Effector memory CD8-positive, alpha-beta T cell (primary cell): ENCODE measurements at regions not wholly inside any gene's neighbourhood (a gene's known extent, or its start where the extent isn't known, plus 50 kb on each side); places are given as distances from the start of the nearest gene placed in this dataset.

Experiments
- ATAC-seq: fragments of 150-1000 bp; cut with Tn5 transposase; replicated peaks from 2 replicates; pipeline ENCODE4 v1.10.0; 2021; ENCODE audit warnings: mild to moderate bottlenecking, moderate library complexity
- DNase-seq, 3 experiments: peaks; one replicate each; pipeline ENCODE4 v3.0.0; 2021
- H3K27ac Mint-ChIP-seq, 2 donors: one replicate each; pipeline ENCODE4 v1.8.0; 2022; ENCODE audit warnings: mild to moderate bottlenecking in 2 of 2, mixed read lengths in 2 of 2, moderate library complexity in 2 of 2
- H3K27me3 Mint-ChIP-seq, 2 donors: one replicate each; pipeline ENCODE4 v1.8.0; 2022; ENCODE audit warnings: mixed read lengths in 2 of 2
- H3K36me3 Mint-ChIP-seq: one replicate; pipeline ENCODE4 v1.8.0; 2022; ENCODE audit warnings: mild to moderate bottlenecking, moderate library complexity, mixed read lengths; ENCODE audit not compliant: insufficient read depth
- H3K4me1 Mint-ChIP-seq, 2 donors: one replicate each; pipeline ENCODE4 v1.8.0; 2022; ENCODE audit warnings: low read depth in 2 of 2, mixed read lengths in 2 of 2
- H3K4me3 Mint-ChIP-seq, 2 donors: one replicate each; pipeline ENCODE4 v1.8.0; 2022; ENCODE audit warnings: mild to moderate bottlenecking in 2 of 2, mixed read lengths in 2 of 2, moderate library complexity in 2 of 2
- H3K9me3 Mint-ChIP-seq, 2 donors: one replicate each; pipeline ENCODE4 v1.8.0; 2022; ENCODE audit warnings: mixed read lengths in 2 of 2

DNA sequence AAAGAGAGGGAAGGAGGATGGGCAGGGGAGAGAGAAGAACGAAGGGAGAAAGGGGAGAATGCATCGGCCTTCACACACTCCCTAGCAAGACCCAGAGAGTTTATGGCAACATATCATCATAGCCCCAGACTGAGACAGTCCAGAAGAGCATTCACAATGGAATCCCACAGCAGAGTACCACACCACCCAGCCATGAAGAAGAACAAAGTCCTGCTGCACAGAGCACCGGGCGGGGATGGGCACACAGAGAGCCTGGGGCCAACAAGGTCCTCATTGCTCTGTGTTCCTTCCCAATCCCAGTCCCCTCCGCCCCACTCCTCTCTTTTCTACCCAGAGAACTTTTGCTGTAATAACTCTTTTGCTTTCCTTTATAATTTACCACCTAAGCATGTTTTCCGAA lies 118.1 kb upstream of the TMPRSS2 start:
- no peak for ATAC-seq

DNA sequence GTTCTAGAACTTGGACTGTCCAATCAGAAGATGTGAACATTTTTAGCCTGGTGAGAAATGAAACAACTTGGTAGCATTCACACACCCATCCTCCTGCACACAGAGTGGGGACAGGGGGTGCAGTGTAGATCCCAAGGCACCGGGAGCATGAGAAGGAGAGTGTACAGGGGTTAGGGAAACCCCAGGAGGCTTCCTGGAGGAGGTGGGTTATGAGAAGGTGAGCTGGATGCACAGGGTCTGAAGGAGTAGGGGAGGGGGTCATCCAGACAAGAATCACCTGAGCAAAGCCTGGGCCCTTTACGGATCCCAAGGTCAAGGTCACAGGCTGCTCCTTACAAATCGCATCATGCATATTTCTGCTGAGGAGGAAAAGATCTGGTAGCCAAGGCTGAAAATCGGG lies 117.5 kb upstream of the TMPRSS2 start:
- Mint-ChIP-seq H3K36me3 (peaks cover 4% of the 10 kb centered on the region), H3K4me3 (no peak overlapping the region), H3K4me1 (peaks cover 0 to 5% of the 10 kb centered on the region in 2 donors), H3K27me3 (peaks cover 58 to 83% of the 10 kb centered on the region in 2 donors), H3K27ac (no peak overlapping the region), H3K9me3 (no peaks in the 10 kb centered on the region)
- no peak for ATAC-seq
- no peak for DNase-seq

More for the DNA sequence above, 118.1 kb upstream of the TMPRSS2 start:
- Mint-ChIP-seq H3K36me3 (peaks cover 4% of the 10 kb centered on the region), H3K27me3 (peaks cover 54 to 77% of the 10 kb centered on the region in 2 donors), H3K9me3 (no peaks in the 10 kb centered on the region), H3K4me3 (no peak overlapping the region), H3K4me1 (peaks cover 0 to 5% of the 10 kb centered on the region in 2 donors), H3K27ac (no peak overlapping the region)
- no peak for DNase-seq

DNA sequence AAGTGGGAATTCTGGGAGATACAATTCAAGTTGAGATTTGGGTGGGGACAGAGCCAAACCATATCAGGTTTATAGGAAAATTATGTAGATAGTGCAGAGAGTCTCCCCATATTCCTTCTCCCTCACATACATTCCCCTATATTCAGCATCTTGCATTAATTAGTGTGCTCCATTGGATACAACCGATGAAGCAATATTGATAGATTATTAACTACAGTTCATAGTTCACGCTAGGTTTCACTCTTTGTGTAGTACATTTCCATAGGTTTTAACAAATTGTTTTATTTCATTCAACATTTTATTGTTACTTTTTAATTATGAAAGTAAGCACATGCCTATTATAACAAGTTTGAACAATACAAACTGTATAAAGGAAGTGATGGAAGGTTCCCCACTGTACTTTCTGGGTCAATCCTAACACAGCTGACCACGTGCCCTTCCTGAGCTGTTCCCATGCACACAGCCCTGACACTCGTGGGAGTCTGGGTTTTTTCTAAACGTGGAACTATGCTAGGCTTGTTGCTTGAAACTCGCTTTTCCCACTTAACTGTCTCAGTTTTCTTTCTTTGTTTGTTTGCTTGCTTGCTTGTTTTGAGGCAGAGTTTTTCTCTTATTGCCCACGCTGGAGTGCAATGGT lies 116.8 kb upstream of the TMPRSS2 start:
- Mint-ChIP-seq H3K36me3 (peaks cover 4% of the 10 kb centered on the region), H3K4me3 (no peak overlapping the region), H3K4me1 (peaks cover 0 to 5% of the 10 kb centered on the region in 2 donors), H3K27ac (no peak overlapping the region), H3K27me3 (peaks cover 64 to 89% of the 10 kb centered on the region in 2 donors), H3K9me3 (no peaks in the 10 kb centered on the region)
- ATAC-seq (no peak), DNase-seq (no peak)

DNA sequence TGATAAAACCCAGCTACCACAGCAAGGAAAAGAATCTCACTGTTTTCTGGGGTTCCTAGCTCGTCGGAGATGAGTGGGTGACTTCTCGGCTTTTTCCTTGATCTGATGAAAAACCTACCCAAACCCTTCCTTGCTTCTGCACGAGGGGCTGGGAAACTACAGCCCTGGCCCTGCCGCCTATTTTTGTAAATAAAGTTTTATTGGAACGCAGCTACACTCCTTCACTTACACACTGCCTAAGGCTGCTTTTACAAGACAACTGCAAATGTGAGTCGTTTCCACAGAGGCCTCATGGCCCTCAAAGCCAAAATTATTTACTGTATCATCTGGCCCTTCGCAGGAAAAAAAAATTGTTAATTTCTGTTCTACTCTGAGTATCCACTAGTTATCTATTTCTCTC lies 116.0 kb upstream of the TMPRSS2 start:
- H3K36me3 Mint-ChIP-seq, result peaks cover 4% of the 10 kb centered on the region
- no peak overlapping the region for H3K4me3 Mint-ChIP-seq
- ATAC-seq (no peak), DNase-seq (no peak)
- no peak overlapping the region for H3K27ac Mint-ChIP-seq
- no peaks in the 10 kb centered on the region for H3K9me3 Mint-ChIP-seq
- peaks cover 72 to 98% of the 10 kb centered on the region in 2 donors for H3K27me3 Mint-ChIP-seq
- peaks cover 0 to 5% of the 10 kb centered on the region in 2 donors for H3K4me1 Mint-ChIP-seq

DNA sequence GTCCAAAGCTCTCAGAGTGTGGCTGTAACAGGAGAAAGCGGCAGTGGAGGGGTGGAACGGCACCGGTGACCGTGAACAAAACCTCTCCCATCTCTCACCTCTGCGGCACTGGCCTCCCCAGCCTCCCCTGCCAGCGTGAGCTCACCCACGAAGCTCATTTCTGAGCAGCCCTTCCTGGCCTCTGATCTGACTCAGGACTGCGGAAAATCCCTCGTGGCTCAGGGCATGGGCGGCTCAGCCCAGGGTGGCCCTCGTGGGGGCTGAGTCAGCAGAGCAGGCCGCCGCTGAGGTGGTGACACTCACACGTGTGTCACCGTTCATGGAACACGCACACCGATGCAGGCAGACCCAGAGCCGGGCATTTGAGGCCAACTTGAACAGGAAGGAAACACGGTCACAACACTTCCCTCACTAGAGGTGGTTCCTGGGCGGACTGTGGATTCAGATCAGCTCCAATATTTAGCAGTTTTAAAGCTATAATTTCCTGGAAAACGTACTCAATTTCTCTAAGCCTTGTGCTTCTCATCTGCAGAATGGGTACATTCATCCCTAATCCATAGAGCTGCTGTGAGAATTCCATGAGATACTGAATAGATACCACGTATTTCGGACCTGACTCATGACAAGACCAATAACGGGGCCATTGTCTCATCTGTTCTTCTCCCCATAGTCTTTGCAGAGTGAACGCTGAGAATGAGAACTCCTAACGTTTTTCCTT lies 115.0 kb upstream of the TMPRSS2 start:
- Mint-ChIP-seq H3K9me3 (no peaks in the 10 kb centered on the region), H3K27me3 (peaks cover 64 to 99% of the 10 kb centered on the region in 2 donors), H3K4me1 (peaks cover 0 to 5% of the 10 kb centered on the region in 2 donors), H3K36me3 (no peaks in the 10 kb centered on the region), H3K4me3 (no peak overlapping the region), H3K27ac (no peak overlapping the region)
- no peak for DNase-seq
- ATAC-seq, result no peak

DNA sequence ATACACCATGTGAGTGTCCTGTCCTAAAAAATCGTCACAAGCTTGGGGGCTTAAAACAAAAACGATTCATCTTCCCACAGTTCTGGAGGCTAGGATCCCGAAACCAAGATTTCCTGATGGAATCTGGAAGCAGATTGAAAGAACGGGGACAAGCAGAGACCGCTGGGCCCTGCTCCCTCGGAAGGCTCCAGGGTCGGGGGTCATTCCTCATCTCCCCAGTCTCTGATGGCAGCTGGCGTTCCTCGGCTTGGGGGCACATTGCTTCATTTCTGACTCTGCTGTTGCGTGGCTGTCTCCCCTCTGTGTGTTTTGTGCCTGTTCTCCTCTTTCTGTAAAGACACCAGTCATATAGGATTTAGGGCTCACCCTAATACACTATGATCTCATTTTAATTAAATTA lies 114.2 kb upstream of the TMPRSS2 start:
- Mint-ChIP-seq H3K4me3 (no peak overlapping the region), H3K4me1 (peaks cover 0 to 5% of the 10 kb centered on the region in 2 donors), H3K9me3 (no peaks in the 10 kb centered on the region), H3K36me3 (no peaks in the 10 kb centered on the region), H3K27ac (no peak overlapping the region), H3K27me3 (peaks cover 63 to 98% of the 10 kb centered on the region in 2 donors)
- no peak for DNase-seq
- no peak for ATAC-seq

DNA sequence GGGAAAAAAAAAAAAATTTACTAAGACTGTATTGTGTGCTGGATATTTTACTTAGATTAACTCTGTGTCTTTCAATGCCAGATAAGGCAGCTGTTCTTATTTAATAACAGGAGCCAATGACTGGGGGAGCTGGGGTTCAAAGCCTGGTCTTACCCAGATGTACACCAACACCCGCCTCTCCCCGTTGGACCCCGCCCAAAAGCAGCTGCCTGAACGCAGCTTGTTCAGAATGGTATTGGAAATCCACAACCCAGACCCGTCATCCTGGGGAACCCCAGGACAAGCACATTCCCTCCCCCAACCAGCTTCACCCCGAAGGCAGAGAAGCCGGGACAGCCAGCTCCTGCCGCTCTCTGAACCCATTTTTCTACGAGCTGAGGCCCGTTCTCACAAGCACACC lies 113.6 kb upstream of the TMPRSS2 start:
- no peak overlapping the region for H3K4me3 Mint-ChIP-seq
- H3K27me3 Mint-ChIP-seq, result peaks cover 57 to 94% of the 10 kb centered on the region in 2 donors
- no peaks in the 10 kb centered on the region for H3K9me3 Mint-ChIP-seq
- no peak for ATAC-seq
- peaks cover 0 to 5% of the 10 kb centered on the region in 2 donors for H3K4me1 Mint-ChIP-seq
- no peak overlapping the region for H3K27ac Mint-ChIP-seq
- H3K36me3 Mint-ChIP-seq, result no peaks in the 10 kb centered on the region
- no peak for DNase-seq

DNA sequence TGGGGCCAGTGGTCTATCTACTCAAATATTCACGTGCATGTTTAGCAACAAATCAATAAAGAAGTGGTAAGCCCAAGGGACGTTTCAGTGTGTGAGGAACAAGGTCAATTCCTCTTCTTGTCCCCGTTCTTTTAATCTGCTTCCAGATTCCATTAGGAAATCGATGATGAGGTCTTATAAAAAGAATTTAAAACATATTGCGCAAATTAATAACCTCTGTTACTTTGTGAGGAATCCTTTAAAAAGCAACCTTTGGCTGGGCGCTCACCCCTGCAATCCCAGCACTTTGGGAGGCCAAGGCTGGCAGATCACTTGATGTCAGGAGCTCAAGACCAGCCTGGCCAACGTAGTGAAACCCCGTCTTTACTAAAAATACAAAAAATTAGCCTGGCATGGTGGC lies 113.0 kb upstream of the TMPRSS2 start:
- Mint-ChIP-seq H3K27ac (no peak overlapping the region), H3K27me3 (peaks cover 51 to 94% of the 10 kb centered on the region in 2 donors), H3K4me1 (peaks cover 0 to 5% of the 10 kb centered on the region in 2 donors), H3K9me3 (no peaks in the 10 kb centered on the region), H3K36me3 (no peaks in the 10 kb centered on the region), H3K4me3 (no peak overlapping the region)
- ATAC-seq, result no peak
- DNase-seq, result no peak

DNA sequence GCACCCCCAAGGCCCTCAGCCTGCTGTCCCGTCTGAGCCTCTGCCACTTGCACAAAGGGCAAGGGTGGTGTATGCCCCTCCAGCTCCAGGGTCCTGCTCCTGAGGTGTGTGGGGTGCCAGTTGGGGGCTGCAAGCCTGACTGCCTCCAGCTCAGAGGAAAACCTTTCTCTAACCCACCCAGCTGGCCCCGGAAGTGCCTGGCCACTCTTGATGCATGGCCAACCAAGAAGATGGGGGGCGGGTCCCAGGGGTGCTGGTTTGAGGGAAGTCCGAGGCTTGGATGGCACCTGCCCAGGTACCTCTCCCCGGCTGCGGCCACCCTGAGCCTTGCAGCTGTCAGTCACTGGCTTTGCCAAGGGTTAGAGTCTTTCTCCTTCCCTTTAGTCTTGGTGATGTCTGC lies 112.6 kb upstream of the TMPRSS2 start:
- H3K36me3 Mint-ChIP-seq, result no peaks in the 10 kb centered on the region
- H3K4me3 Mint-ChIP-seq, result no peak overlapping the region
- H3K27ac Mint-ChIP-seq, result no peak overlapping the region
- DNase-seq (no peak), ATAC-seq (no peak)
- no peaks in the 10 kb centered on the region for H3K9me3 Mint-ChIP-seq
- H3K27me3 Mint-ChIP-seq, result peaks cover 47 to 90% of the 10 kb centered on the region in 2 donors
- peaks cover 0 to 5% of the 10 kb centered on the region in 2 donors for H3K4me1 Mint-ChIP-seq

DNA sequence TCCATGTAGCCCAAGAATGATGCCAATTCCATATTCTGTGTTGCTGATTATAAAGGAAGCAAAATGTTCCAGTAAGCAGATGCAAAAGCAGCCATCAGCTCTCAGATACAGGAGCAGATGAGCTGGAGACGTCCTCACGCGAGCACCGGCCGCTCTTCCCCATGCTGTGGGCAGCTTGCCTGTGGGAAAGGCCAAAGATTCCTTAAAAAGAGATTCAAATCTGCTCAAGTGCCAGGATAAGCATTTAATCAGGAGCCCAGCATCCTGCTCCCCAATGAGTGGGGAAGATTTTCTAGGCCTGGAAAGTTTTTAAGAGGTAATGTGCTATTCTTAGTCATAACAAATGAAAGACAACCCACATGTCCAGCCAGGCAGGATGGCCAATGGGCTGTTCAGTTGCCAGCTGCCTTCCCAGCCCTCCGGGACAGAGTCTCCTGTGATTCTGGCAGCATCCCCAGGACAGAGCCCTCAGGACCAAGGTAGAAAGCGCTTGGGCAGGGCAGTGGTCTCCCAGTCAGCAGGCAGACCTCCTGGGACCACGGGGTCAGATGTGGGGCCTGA lies 108.2 kb upstream of the TMPRSS2 start:
- DNase-seq (no peak), ATAC-seq (no peak)
- H3K4me1 Mint-ChIP-seq, result peaks cover 0 to 4% of the 10 kb centered on the region in 2 donors
- no peak overlapping the region for H3K4me3 Mint-ChIP-seq
- H3K27me3 Mint-ChIP-seq, result peaks cover 31 to 76% of the 10 kb centered on the region in 2 donors
- no peaks in the 10 kb centered on the region for H3K36me3 Mint-ChIP-seq
- H3K9me3 Mint-ChIP-seq, result no peaks in the 10 kb centered on the region
- H3K27ac Mint-ChIP-seq, result no peak overlapping the region

DNA sequence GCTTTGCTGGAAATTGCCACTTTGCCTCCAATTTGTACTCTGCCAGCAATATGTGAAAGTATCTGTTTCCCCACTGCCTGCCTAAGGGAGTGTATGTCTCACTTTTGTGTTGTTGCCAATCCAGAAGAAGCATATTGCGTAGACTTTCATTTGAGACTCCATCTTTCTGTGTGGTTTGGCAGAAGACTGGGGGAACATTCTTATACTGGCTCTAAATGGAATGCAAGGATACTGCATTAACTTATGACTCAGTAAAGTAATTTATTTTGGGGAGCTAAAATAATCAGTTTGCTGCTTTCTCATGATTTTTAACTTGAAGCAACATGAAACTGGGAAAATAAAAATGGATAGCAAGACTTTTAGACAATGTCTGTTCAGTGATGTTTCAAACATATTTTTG lies 107.7 kb upstream of the TMPRSS2 start:
- Mint-ChIP-seq H3K9me3 (no peaks in the 10 kb centered on the region), H3K4me1 (peaks cover 0 to 4% of the 10 kb centered on the region in 2 donors), H3K36me3 (no peaks in the 10 kb centered on the region), H3K27ac (no peak overlapping the region), H3K27me3 (peaks cover 33 to 73% of the 10 kb centered on the region in 2 donors), H3K4me3 (no peak overlapping the region)
- ATAC-seq (no peak), DNase-seq (no peak)

DNA sequence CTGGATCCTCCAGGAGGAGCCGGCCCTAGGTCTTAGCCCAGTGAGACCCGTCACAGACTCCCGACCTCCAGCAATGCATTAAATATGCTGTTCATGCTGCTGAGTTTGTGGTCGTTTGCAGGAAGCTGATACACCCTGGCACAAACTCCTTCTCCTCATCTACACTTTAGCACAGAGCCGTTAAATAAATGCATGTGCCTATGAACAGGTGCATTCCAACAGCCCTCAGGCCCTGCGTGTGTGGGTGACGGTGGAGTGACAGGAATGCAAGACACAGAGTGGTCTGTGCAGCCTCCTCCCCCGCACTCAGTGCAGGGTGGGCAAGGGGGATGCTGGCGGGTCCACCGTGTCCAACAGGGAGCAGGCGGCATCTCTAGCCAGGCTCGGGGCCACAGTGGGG lies 106.6 kb upstream of the TMPRSS2 start:
- H3K4me3 Mint-ChIP-seq, result no peak overlapping the region
- peaks cover 0 to 4% of the 10 kb centered on the region in 2 donors for H3K4me1 Mint-ChIP-seq
- no peak for DNase-seq
- H3K27me3 Mint-ChIP-seq, result peaks cover 33 to 73% of the 10 kb centered on the region in 2 donors
- no peaks in the 10 kb centered on the region for H3K36me3 Mint-ChIP-seq
- no peak for ATAC-seq
- no peaks in the 10 kb centered on the region for H3K9me3 Mint-ChIP-seq
- no peak overlapping the region for H3K27ac Mint-ChIP-seq

DNA sequence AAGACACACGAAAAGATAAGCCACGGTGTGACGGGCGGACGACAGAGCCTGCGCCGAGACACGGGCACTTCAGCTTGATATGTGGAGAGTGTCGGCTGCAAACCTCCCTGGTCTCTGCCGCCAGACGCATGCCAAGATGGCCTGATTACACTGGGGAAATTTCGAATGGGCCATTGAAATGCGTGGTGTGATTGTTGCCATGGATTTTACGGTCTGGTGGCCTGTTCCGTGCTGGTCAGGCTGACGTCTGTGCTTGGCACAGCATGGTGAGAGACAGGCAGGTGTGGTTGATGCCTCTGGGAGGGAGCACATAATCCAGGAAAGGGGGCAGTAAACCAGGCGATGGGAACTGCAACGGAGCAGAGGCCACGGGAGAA lies 105.6 kb upstream of the TMPRSS2 start:
- Mint-ChIP-seq H3K9me3 (no peaks in the 10 kb centered on the region), H3K4me3 (no peak overlapping the region), H3K4me1 (peaks cover 0 to 4% of the 10 kb centered on the region in 2 donors), H3K27me3 (peaks cover 31 to 73% of the 10 kb centered on the region in 2 donors), H3K27ac (no peak overlapping the region), H3K36me3 (no peaks in the 10 kb centered on the region)
- ATAC-seq, result no peak
- DNase-seq, result no peak
